Cardiac fibroblast (primary cell): ENCODE measurements at regions not wholly inside any gene's neighbourhood (a gene's known extent, or its start where the extent isn't known, plus 50 kb on each side); places are given as distances from the start of the nearest gene placed in this dataset.

ENCODE experiments used
- DNase-seq, 2 donors: peaks; one replicate each; pipeline versions ENCODE4 v3.0.0 to v3.0.0-alpha.2; 2010; ENCODE audit warnings: low read depth in 2 of 2
- H3K4me3 ChIP-seq, 2 donors: replicated peaks in 1 of 2; 1 replicate in 1 of 2; 2 replicates in 1 of 2; pipeline ENCODE4 v1.5.1; 2011; ENCODE audit warnings: low read depth in 2 of 2, low read length in 2 of 2, mild to moderate bottlenecking in 2 of 2, moderate library complexity in 1 of 2
- TF ChIP-seq, protein P1 (sequence below): IDR thresholded peaks from one replicate; pipeline ENCODE4 v1.5.1; 2011; ENCODE audit warnings: low read depth, mild to moderate bottlenecking, low read length, inconsistent platforms

DNA sequence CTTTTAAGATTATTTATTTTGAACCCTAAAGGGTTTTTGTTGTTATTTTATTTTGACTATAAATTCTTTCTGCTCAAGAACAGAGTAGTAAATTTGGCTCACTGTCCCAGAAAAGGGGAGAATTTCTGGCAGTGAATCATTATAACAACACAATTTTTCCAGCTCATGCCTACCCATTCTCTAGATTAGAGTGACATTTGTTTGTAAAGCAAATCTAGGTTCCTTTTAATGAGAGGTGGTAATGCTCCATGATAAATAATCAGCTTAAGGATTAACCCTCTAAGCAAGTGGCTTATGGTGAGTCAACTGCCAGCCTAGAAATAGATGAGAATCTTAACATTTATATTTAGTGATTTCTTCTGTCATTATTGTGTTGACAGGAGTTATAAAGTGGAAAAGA lies 409.2 kb downstream of the NFIB start:
- TF ChIP-seq, protein P1, sequence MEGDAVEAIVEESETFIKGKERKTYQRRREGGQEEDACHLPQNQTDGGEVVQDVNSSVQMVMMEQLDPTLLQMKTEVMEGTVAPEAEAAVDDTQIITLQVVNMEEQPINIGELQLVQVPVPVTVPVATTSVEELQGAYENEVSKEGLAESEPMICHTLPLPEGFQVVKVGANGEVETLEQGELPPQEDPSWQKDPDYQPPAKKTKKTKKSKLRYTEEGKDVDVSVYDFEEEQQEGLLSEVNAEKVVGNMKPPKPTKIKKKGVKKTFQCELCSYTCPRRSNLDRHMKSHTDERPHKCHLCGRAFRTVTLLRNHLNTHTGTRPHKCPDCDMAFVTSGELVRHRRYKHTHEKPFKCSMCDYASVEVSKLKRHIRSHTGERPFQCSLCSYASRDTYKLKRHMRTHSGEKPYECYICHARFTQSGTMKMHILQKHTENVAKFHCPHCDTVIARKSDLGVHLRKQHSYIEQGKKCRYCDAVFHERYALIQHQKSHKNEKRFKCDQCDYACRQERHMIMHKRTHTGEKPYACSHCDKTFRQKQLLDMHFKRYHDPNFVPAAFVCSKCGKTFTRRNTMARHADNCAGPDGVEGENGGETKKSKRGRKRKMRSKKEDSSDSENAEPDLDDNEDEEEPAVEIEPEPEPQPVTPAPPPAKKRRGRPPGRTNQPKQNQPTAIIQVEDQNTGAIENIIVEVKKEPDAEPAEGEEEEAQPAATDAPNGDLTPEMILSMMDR, result no peak
- peak in 1 of 2 donors; percentile 43 for DNase-seq

DNA sequence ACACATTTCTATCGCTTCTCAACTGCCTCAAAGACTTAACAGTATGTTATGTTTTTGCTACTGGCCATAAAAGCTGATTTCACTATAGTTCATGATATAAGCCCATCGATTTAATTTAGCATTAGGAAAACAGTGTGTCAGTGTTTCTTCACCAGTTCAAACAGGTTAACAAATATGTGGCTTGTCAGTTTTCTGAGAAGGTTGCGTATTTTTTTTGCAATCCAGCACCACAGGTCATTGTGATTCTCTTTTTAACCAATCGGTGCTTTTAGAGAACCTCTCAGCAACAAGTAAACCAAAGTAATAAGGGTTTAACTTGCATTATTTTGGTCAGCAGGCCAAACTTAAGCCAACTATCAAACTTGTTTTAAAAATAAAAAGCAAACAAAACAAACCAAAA lies 409.6 kb downstream of the NFIB start:
- DNase-seq, result no peak

More for the DNA sequence above, 409.2 kb downstream of the NFIB start:
- H3K4me3 ChIP-seq, result no peak overlapping the region

DNA sequence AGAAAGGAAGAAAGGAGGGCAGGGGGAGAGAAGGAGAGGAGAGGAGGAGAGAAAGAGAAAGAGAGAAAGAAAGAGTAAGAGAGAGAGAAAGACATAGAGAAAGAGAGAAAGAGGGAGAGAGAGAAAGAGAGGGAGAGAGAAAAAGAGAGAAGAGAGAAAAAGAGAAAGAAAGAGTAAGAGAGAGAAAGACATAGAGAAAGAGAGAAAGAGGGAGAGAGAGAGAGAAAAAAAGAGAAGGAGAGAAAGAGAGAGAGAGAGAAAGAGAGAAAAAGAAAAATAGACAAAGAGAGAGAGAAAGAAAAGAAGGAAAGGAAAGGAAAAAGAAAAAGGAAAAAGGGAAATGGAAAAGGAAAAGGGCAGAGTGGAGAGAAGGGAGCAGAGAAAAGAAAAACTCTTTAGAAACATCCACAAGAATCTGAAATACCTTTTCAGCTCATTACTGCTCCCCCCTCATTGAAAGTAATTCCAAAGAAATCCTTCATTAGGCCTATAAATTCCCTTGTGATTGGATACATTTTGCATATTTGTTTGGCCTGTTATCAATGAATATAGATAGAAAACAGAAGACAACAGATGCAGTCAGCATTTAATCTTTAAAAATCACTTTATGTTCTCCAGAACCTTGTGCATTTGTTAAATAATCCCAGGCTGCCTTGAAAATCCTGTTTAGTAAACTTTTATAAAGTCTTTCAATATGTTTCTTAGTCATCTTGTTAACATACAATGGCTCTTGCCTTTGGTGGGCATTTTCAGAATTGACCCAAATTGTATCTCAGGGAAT lies 411.5 kb downstream of the NFIB start:
- TF ChIP-seq, protein P1, result no peak
- H3K4me3 ChIP-seq, result no peak overlapping the region
- DNase-seq, result no peak

More for the DNA sequence above, 409.6 kb downstream of the NFIB start:
- H3K4me3 ChIP-seq, result no peak overlapping the region
- TF ChIP-seq, protein P1, result no peak

DNA sequence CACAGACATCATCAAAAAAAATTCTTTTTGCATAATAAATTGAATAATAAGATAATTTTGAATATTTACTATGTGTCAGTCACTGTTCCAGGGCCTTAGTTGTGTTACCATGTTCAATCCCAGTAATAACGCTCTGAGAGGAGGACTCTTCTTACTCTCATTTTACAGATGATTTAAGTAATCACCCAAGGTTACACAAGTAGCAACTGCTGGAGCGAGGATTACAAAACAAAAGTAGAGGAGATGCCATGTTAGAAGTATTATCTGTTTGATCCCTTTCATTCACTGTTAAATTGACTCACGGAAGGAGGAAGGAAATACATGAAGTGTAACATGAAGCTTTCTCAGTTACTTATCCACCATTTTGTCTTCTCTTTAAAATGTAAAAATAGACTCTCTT lies 412.8 kb downstream of the NFIB start:
- no peak for DNase-seq
- no peak overlapping the region for H3K4me3 ChIP-seq
- TF ChIP-seq, protein P1, result no peak

DNA sequence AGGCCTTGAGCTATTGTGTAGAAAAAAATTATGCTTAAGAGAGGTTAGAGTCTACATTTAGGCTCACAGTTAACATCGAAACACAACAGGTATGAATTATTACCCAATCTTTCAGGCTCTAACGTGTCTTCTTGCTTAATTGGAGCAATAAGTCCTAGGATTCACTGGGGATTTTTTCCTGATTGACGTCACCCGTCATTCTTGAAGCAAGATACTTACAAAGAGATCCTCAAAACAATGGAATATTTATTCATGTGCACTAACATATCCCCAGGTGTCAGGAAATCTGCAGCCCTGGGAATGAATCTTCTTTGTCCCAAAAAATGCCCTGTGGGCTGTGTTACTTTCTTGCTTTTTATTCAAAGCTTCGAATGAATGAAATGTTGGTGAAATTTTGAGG lies 413.5 kb downstream of the NFIB start:
- TF ChIP-seq, protein P1, result no peak
- H3K4me3 ChIP-seq, result no peak overlapping the region
- no peak for DNase-seq

DNA sequence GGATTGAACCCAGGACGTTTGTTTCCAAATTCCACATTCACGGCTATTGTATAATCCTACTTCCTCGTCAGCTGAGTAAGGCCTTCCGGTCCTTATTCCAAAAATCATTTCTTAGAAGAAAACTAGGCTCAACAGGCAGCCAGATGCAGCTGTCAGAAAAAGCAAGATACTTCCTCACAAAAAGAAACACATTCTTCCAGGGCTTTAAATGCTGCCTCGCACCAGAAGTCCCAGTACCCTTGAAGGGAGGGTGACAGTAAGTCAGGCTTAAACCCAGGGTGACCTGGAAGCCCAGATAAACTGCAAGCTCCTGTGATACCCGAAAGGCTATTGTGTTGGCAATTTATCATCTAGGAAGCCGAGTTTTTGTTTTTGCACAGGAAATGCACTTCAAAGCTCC lies 414.0 kb downstream of the NFIB start:
- DNase-seq, result peak; percentile 14 to 42
- H3K4me3 ChIP-seq, result no peak overlapping the region
- TF ChIP-seq, protein P1, result no peak
